B cell (primary cell): ENCODE measurements at regions not wholly inside any gene's neighbourhood (a gene's known extent, or its start where the extent isn't known, plus 50 kb on each side); places are given as distances from the start of the nearest gene placed in this dataset.

Experiments used
- ATAC-seq: fragments of 200-7000 bp; cut with Tn5 transposase; one replicate; pipeline ENCODE4 v1.10.0; 2021; ENCODE audit warnings: low read depth, mild to moderate bottlenecking, moderate number of reproducible peaks, moderate library complexity
- CTCF ChIA-PET: fragments of 350-600 bp; sonication (Branson Sonifier 250); formaldehyde crosslinking; loops from one replicate; lab custom pipeline; 2021; ENCODE audit warnings: antibody characterized with exemption, inconsistent platforms; lab: Charles Lee
- POLR2A ChIA-PET: fragments of 350-600 bp; sonication (Branson Sonifier 250); formaldehyde crosslinking; loops from one replicate; lab custom pipeline; 2021; ENCODE audit warnings: antibody characterized with exemption; lab: Charles Lee
- DNase-seq: peaks from one replicate; pipeline ENCODE4 v3.0.0; 2013
- H2AFZ ChIP-seq: 2 replicates; pipeline ENCODE4 v1.6.1; 2012; ENCODE audit warnings: mild to moderate bottlenecking, low read depth, low read length; ENCODE audit not compliant: insufficient read depth, poor library complexity, severe bottlenecking
- H3K27ac ChIP-seq, 2 donors: 1 replicate in 1 of 2; 2 replicates in 1 of 2; pipeline ENCODE4 v1.5.1; 2012 to 2013; ENCODE audit warnings: low read length in 2 of 2, mild to moderate bottlenecking in 2 of 2, moderate library complexity in 1 of 2
- H3K27me3 ChIP-seq, 4 experiments: fragments of 200-600 bp in 1 of 4; sonication (generic) in 1 of 4; replicated peaks in 1 of 4; 1 replicate in 2 of 4; 2 replicates in 2 of 4; pipeline versions ENCODE4 v1.6.1 to v1.7.0; 2013 to 2016; ENCODE audit warnings: low read length in 3 of 4, mild to moderate bottlenecking in 2 of 4, mixed read lengths in 1 of 4, moderate library complexity in 1 of 4; ENCODE audit not compliant: insufficient read depth in 4 of 4, control insufficient read depth in 3 of 4; ENCODE audit errors: control extremely low read depth in 1 of 4
- H3K36me3 ChIP-seq, 2 experiments: replicated peaks in 1 of 2; 1 replicate in 1 of 2; 2 replicates in 1 of 2; pipeline versions ENCODE4 v1.6.1 to v1.7.1; 2013; ENCODE audit warnings: low read length in 1 of 2; ENCODE audit not compliant: insufficient read depth in 2 of 2, control insufficient read depth in 1 of 2; ENCODE audit errors: control extremely low read depth in 1 of 2, extremely low read depth in 1 of 2
- H3K4me1 ChIP-seq, 2 donors: fragments of 200-600 bp in 1 of 2; sonication (generic) in 1 of 2; 1 replicate in 1 of 2; 2 replicates in 1 of 2; pipeline versions ENCODE4 v1.5.1 to v1.6.1; 2013 to 2017; ENCODE audit warnings: low read length in 2 of 2; ENCODE audit not compliant: control insufficient read depth in 2 of 2, insufficient read depth in 2 of 2
- H3K4me2 ChIP-seq: replicated peaks from 2 replicates; pipeline ENCODE3; 2012; ENCODE audit warnings: mild to moderate bottlenecking, low read depth, low read length; ENCODE audit not compliant: poor library complexity, severe bottlenecking
- H3K4me3 ChIP-seq, 5 experiments: fragments of 200-600 bp in 1 of 5; sonication (generic) in 1 of 5; 1 replicate in 3 of 5; 2 replicates in 2 of 5; pipeline versions ENCODE4 v1.5.1 to v1.7.0; 2011 to 2016; ENCODE audit warnings: low read length in 4 of 5, mild to moderate bottlenecking in 4 of 5, low read depth in 2 of 5, control low read depth in 1 of 5, moderate library complexity in 1 of 5; ENCODE audit not compliant: insufficient read depth in 1 of 5; ENCODE audit errors: control extremely low read depth in 1 of 5, extremely low read depth in 1 of 5
- H3K79me2 ChIP-seq: fragments of 200-600 bp; sonication (generic); one replicate; pipeline ENCODE4 v1.6.0; 2016; ENCODE audit warnings: low read length; ENCODE audit not compliant: control insufficient read depth, insufficient read depth
- H3K9ac ChIP-seq: fragments of 200-600 bp; sonication (generic); 2 replicates; pipeline ENCODE4 v1.6.1; 2017; ENCODE audit warnings: mild to moderate bottlenecking, low read length, moderate library complexity
- H3K9me3 ChIP-seq, 3 donors: one replicate each; pipeline versions ENCODE4 v1.6.1 to v1.7.1; 2013; ENCODE audit warnings: low read length in 2 of 3; ENCODE audit not compliant: control insufficient read depth in 2 of 3, insufficient read depth in 1 of 3; ENCODE audit errors: control extremely low read depth in 1 of 3
- H4K20me1 ChIP-seq: 2 replicates; pipeline ENCODE4 v1.6.0; 2012; ENCODE audit warnings: mild to moderate bottlenecking, low read length; ENCODE audit not compliant: insufficient read depth, control insufficient read depth, poor library complexity, severe bottlenecking
- H3K27ac Mint-ChIP-seq: one replicate; pipeline ENCODE4 v1.8.0; 2021; ENCODE audit warnings: mixed read lengths
- H3K27me3 Mint-ChIP-seq: one replicate; pipeline ENCODE4 v1.8.0; 2021; ENCODE audit warnings: mixed read lengths
- H3K4me1 Mint-ChIP-seq: one replicate; pipeline ENCODE4 v1.8.0; 2021; ENCODE audit warnings: mixed read lengths
- H3K4me3 Mint-ChIP-seq: one replicate; pipeline ENCODE4 v1.8.0; 2021; ENCODE audit warnings: mixed read lengths
- H3K9me3 Mint-ChIP-seq: one replicate; pipeline ENCODE4 v1.8.0; 2022; ENCODE audit warnings: mixed read lengths; ENCODE audit not compliant: insufficient read depth
- EZH2 ChIP-seq: IDR thresholded peaks from 2 replicates; pipeline ENCODE4 v1.6.1; 2012; ENCODE audit warnings: borderline replicate concordance, low read depth, mild to moderate bottlenecking, moderate library complexity, low read length; ENCODE audit not compliant: insufficient read depth, poor library complexity, severe bottlenecking
- WGBS: methylation state at CpG from one replicate; pipeline ENCODE4 v1.1.5; 2013; ENCODE audit warnings: missing lambda C conversion rate; ENCODE audit not compliant: insufficient coverage; 5-methylcytosine and 5-hydroxymethylcytosine counted together
- intact Hi-C: fragments of 100-400 bp; cut with micrococcal nuclease; formaldehyde crosslinking; loops from one replicate; pipeline ENCODE4 v1.10.0; 2022
- TF ChIP-seq, protein P1 (sequence below): fragments of 200-600 bp; IDR thresholded peaks from one replicate; pipeline ENCODE4 v1.8.0; 2022; ENCODE audit warnings: antibody characterized with exemption, mild to moderate bottlenecking

DNA sequence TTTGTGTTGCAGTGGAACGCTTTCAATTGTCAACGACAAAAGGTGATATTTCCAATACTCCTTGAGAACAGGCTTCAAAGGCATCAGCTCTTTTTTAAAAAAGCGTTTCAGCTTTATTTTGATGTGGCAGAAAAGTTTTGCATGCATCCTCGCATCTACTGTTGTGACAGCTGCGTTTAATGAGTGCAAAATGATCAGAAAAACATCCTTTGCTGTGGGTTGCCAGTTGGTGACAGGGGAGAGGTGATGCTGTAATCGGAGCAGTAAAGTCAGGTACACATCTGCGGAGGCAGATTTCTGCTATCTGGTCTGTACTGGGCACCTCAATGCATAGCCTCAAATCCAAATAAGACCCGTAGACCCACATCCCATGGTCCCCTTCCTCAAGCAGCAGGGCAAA, 91.9 kb upstream of the POU3F3 start:
- H3K4me1 ChIP-seq, result no peaks in the 10 kb centered on the region
- H3K4me3 Mint-ChIP-seq, result no peak overlapping the region
- H3K27me3 Mint-ChIP-seq, result peaks cover 8% of the 10 kb centered on the region
- H3K27ac ChIP-seq, result no peak overlapping the region
- no peaks in the 10 kb centered on the region for H3K9me3 ChIP-seq
- 95% methylated on average over 8 of the region's 8 CpGs for WGBS
- no peaks in the 10 kb centered on the region for H4K20me1 ChIP-seq
- CTCF ChIA-PET, result no interaction called here
- H3K27ac Mint-ChIP-seq, result no peak overlapping the region
- H3K4me2 ChIP-seq, result no peak overlapping the region
- no peaks in the 10 kb centered on the region for H3K27me3 ChIP-seq
- no peak overlapping the region for H3K9ac ChIP-seq
- no peak overlapping the region for H2AFZ ChIP-seq
- POLR2A ChIA-PET, result no interaction called here
- no peak for DNase-seq
- no peaks in the 10 kb centered on the region for H3K9me3 Mint-ChIP-seq
- no peaks in the 10 kb centered on the region for H3K4me1 Mint-ChIP-seq
- no peaks in the 10 kb centered on the region for H3K79me2 ChIP-seq
- no peak for ATAC-seq
- intact Hi-C loops, result no loop called here
- TF ChIP-seq EZH2, result no peak
- TF ChIP-seq, protein P1, sequence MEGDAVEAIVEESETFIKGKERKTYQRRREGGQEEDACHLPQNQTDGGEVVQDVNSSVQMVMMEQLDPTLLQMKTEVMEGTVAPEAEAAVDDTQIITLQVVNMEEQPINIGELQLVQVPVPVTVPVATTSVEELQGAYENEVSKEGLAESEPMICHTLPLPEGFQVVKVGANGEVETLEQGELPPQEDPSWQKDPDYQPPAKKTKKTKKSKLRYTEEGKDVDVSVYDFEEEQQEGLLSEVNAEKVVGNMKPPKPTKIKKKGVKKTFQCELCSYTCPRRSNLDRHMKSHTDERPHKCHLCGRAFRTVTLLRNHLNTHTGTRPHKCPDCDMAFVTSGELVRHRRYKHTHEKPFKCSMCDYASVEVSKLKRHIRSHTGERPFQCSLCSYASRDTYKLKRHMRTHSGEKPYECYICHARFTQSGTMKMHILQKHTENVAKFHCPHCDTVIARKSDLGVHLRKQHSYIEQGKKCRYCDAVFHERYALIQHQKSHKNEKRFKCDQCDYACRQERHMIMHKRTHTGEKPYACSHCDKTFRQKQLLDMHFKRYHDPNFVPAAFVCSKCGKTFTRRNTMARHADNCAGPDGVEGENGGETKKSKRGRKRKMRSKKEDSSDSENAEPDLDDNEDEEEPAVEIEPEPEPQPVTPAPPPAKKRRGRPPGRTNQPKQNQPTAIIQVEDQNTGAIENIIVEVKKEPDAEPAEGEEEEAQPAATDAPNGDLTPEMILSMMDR, result no peak
- H3K36me3 ChIP-seq, result no peaks in the 10 kb centered on the region
- no peak overlapping the region for H3K4me3 ChIP-seq

DNA sequence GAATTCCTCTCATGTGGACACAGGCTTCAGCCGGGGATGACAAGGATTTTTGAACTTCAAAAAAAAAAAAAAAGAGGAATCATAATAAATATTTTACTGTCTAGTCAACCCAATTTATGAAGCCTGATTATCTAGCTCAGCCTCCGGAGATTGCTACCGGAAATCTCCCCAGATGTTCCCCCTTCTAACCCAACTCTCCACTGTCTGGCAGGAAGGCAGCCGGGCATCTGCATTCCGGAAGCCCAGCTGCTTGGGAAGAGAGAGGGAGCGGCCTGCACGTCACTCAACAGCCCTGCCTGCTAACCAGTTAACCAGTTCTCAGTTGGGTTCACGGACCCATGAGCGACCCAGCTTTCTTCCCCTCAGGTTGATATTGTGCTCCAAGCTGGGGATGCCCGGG, 87.2 kb upstream of the POU3F3 start:
- no peak for DNase-seq
- H3K79me2 ChIP-seq, result no peaks in the 10 kb centered on the region
- no peak overlapping the region for H3K9ac ChIP-seq
- POLR2A ChIA-PET, result no interaction called here
- H3K27me3 ChIP-seq, result no peaks in the 10 kb centered on the region
- no peak overlapping the region for H3K4me2 ChIP-seq
- intact Hi-C loops, result no loop called here
- H3K27me3 Mint-ChIP-seq, result peaks cover 4% of the 10 kb centered on the region
- no peaks in the 10 kb centered on the region for H4K20me1 ChIP-seq
- H3K4me1 ChIP-seq, result no peaks in the 10 kb centered on the region
- no peaks in the 10 kb centered on the region for H3K4me1 Mint-ChIP-seq
- H3K27ac Mint-ChIP-seq, result no peak overlapping the region
- CTCF ChIA-PET, result no interaction called here
- H3K9me3 Mint-ChIP-seq, result no peaks in the 10 kb centered on the region
- H2AFZ ChIP-seq, result no peak overlapping the region
- no peak for ATAC-seq
- H3K27ac ChIP-seq, result no peak overlapping the region
- H3K4me3 Mint-ChIP-seq, result no peak overlapping the region
- 77% methylated on average over 6 of the region's 10 CpGs for WGBS
- H3K9me3 ChIP-seq, result peaks cover 0 to 1% (median 0%) of the 10 kb centered on the region in 3 donors
- no peak overlapping the region for H3K4me3 ChIP-seq
- H3K36me3 ChIP-seq, result no peaks in the 10 kb centered on the region
- TF ChIP-seq, protein P1, result no peak
- TF ChIP-seq EZH2, result no peak
